SK-N-SH (cell line): ENCODE measurements at regions not wholly inside any gene's neighbourhood (a gene's known extent, or its start where the extent isn't known, plus 50 kb on each side); places are given as distances from the start of the nearest gene placed in this dataset.
A peak's percentile ranks its signal among the peaks of the same experiment; 100 is the strongest.

Source experiments
- CTCF ChIA-PET: fragments of 300-600, 350-600 bp; formaldehyde crosslinking; extraction: SDS; loops from one replicate; lab custom pipeline; 2021; lab: Yijun Ruan, JAX
- POLR2A ChIA-PET: fragments of 350-600 bp; sonication (Branson Sonifier 250); formaldehyde crosslinking; extraction: SDS; loops from one replicate; lab custom pipeline; 2020; ENCODE audit warnings: antibody characterized with exemption, inconsistent platforms; lab: Yijun Ruan, JAX
- DNase-seq: peaks from one replicate; pipeline ENCODE4 v3.0.0; 2012
- H2AFZ ChIP-seq: fragments of 200-600 bp; sonication (generic); 2 replicates; pipeline ENCODE4 v1.8.1; 2016; ENCODE audit warnings: antibody characterized with exemption, mild to moderate bottlenecking, low read depth
- H3F3A ChIP-seq: fragments of 200-600 bp; sonication (generic); replicated peaks from 2 replicates; pipeline ENCODE3; 2016; ENCODE audit warnings: antibody characterized with exemption, mild to moderate bottlenecking; ENCODE audit not compliant: insufficient read depth
- H3K27ac ChIP-seq, 2 experiments: fragments of 200-500 bp in 1 of 2; fragments of 200-600 bp in 1 of 2; sonication (Bioruptor generic) in 1 of 2; sonication (generic), shearing (Covaris generic) in 1 of 2; 2 replicates each; pipeline versions ENCODE4 v1.5.1 to v1.6.1; 2014 to 2016; ENCODE audit warnings: low read depth in 2 of 2, inconsistent platforms in 1 of 2, low read length in 1 of 2, mild to moderate bottlenecking in 1 of 2, mixed read lengths in 1 of 2
- H3K27me3 ChIP-seq: fragments of 200-600 bp; sonication (generic), shearing (Covaris generic); 2 replicates; pipeline ENCODE4 v1.6.1; 2016; ENCODE audit warnings: mixed run types; ENCODE audit not compliant: insufficient read depth
- H3K36me3 ChIP-seq, 2 experiments: fragments of 200-500 bp in 1 of 2; fragments of 200-600 bp in 1 of 2; sonication (Bioruptor generic) in 1 of 2; sonication (generic) in 1 of 2; replicated peaks in 1 of 2; 2 replicates each; pipeline versions ENCODE3 to v1.5.1; 2014 to 2016; ENCODE audit warnings: low read length in 1 of 2, mild to moderate bottlenecking in 1 of 2; ENCODE audit not compliant: insufficient read depth in 2 of 2, control insufficient read depth in 1 of 2
- H3K4me1 ChIP-seq, 2 experiments: fragments of 200-500 bp in 1 of 2; fragments of 200-600 bp in 1 of 2; sonication (Bioruptor generic) in 1 of 2; sonication (generic), shearing (Covaris generic) in 1 of 2; 2 replicates each; pipeline versions ENCODE4 v1.5.1 to v1.6.1; 2014 to 2016; ENCODE audit warnings: low read depth in 1 of 2, low read length in 1 of 2, mixed run types in 1 of 2; ENCODE audit not compliant: insufficient read depth in 2 of 2, control insufficient read depth in 1 of 2
- H3K4me2 ChIP-seq: fragments of 200-600 bp; sonication (generic), shearing (Covaris generic); 2 replicates; pipeline ENCODE4 v1.6.1; 2017; ENCODE audit warnings: mixed run types
- H3K4me3 ChIP-seq, 2 experiments: fragments of 200-500 bp in 1 of 2; fragments of 200-600 bp in 1 of 2; sonication (Bioruptor generic) in 1 of 2; sonication (generic), shearing (Covaris generic) in 1 of 2; 2 replicates each; pipeline versions ENCODE4 v1.5.1 to v1.8.1; 2014 to 2016; ENCODE audit warnings: low read depth in 2 of 2, inconsistent platforms in 1 of 2, low read length in 1 of 2, mild to moderate bottlenecking in 1 of 2, mixed read lengths in 1 of 2, moderate library complexity in 1 of 2
- H3K79me2 ChIP-seq: fragments of 200-600 bp; sonication (generic); 2 replicates; pipeline ENCODE4 v1.8.1; 2017; ENCODE audit warnings: mild to moderate bottlenecking; ENCODE audit not compliant: insufficient read depth
- H3K9ac ChIP-seq: fragments of 200-600 bp; sonication (generic); 2 replicates; pipeline ENCODE4 v1.6.1; 2017; ENCODE audit warnings: mixed run types
- H3K9me2 ChIP-seq: fragments of 200-600 bp; sonication (generic); 2 replicates; pipeline ENCODE4 v1.6.1; 2017; ENCODE audit warnings: mixed run types
- H3K9me3 ChIP-seq: fragments of 200-600 bp; sonication (generic); 2 replicates; pipeline ENCODE4 v1.6.1; 2017; ENCODE audit warnings: mixed run types, mild to moderate bottlenecking, moderate library complexity
- H4K20me1 ChIP-seq: fragments of 200-600 bp; sonication (generic); 2 replicates; pipeline ENCODE4 v1.6.1; 2017; ENCODE audit warnings: mild to moderate bottlenecking, mixed run types; ENCODE audit not compliant: insufficient read depth
- CHD2 ChIP-seq: fragments of 150-350 bp; IDR thresholded peaks from 2 replicates; pipeline ENCODE4 v1.6.1; 2018; ENCODE audit warnings: low read length; ENCODE audit not compliant: partially characterized antibody
- ELF1 ChIP-seq: IDR thresholded peaks from 2 replicates; pipeline ENCODE4 v1.4.0; 2012
- EP300 ChIP-seq, 2 experiments: IDR thresholded peaks; 2 replicates each; pipeline versions ENCODE4 v1.4.0 to v1.6.1; 2012; ENCODE audit warnings: borderline replicate concordance in 1 of 2, low read depth in 1 of 2, low read length in 1 of 2
- EZH2phosphoT487 ChIP-seq: fragments of 200-600 bp; sonication (generic); IDR thresholded peaks from 2 replicates; pipeline ENCODE4 v1.6.1; 2017; ENCODE audit warnings: low read depth, mixed run types, mild to moderate bottlenecking, antibody characterized with exemption, moderate library complexity, borderline replicate concordance
- FOSL2 ChIP-seq: IDR thresholded peaks from 2 replicates; pipeline ENCODE4 v1.4.0; 2012; ENCODE audit warnings: low read depth, mild to moderate bottlenecking, moderate library complexity, borderline replicate concordance
- FOXM1 ChIP-seq: IDR thresholded peaks from 2 replicates; pipeline ENCODE4 v1.4.0; 2012; ENCODE audit warnings: low read depth, mild to moderate bottlenecking
- GABPA ChIP-seq: IDR thresholded peaks from 2 replicates; pipeline ENCODE4 v1.4.0; 2012; ENCODE audit warnings: low read depth, mild to moderate bottlenecking
- GATA2 ChIP-seq: sonication (generic); formaldehyde crosslinking; IDR thresholded peaks from 2 replicates; pipeline ENCODE4 v1.5.0; 2020; ENCODE audit warnings: mild to moderate bottlenecking, missing genetic modification reagents
- MEF2A ChIP-seq: IDR thresholded peaks from 2 replicates; pipeline ENCODE4 v1.4.0; 2012; ENCODE audit warnings: low read depth, borderline replicate concordance
- NFIC ChIP-seq: IDR thresholded peaks from 2 replicates; pipeline ENCODE4 v1.4.0; 2012; ENCODE audit warnings: borderline replicate concordance
- POLR2AphosphoS5 ChIP-seq: IDR thresholded peaks from 2 replicates; pipeline ENCODE4 v1.6.1; 2012; ENCODE audit warnings: low read depth, low read length
- RAD21 ChIP-seq: IDR thresholded peaks from 2 replicates; pipeline ENCODE4 v1.6.1; 2012; ENCODE audit warnings: mild to moderate bottlenecking, low read length
- RFX5 ChIP-seq: IDR thresholded peaks from 2 replicates; pipeline ENCODE4 v1.6.1; 2012; ENCODE audit warnings: mild to moderate bottlenecking, improper control_type of control experiment, low read length
- RXRA ChIP-seq: IDR thresholded peaks from 2 replicates; pipeline ENCODE4 v1.4.0; 2012; ENCODE audit warnings: low read depth, mild to moderate bottlenecking, borderline replicate concordance
- SMC3 ChIP-seq: IDR thresholded peaks from 2 replicates; pipeline ENCODE4 v1.6.1; 2012; ENCODE audit warnings: low read depth, low read length, improper control_type of control experiment
- TAF1 ChIP-seq: IDR thresholded peaks from 2 replicates; pipeline ENCODE4 v1.6.1; 2012; ENCODE audit warnings: low read depth, mild to moderate bottlenecking, low read length, moderate library complexity, borderline replicate concordance
- TCF12 ChIP-seq: IDR thresholded peaks from 2 replicates; pipeline ENCODE4 v1.4.0; 2012
- TEAD4 ChIP-seq: IDR thresholded peaks from 2 replicates; pipeline ENCODE4 v1.4.0; 2012; ENCODE audit warnings: mild to moderate bottlenecking, borderline replicate concordance; ENCODE audit not compliant: insufficient read depth
- YY1 ChIP-seq: IDR thresholded peaks from 2 replicates; pipeline ENCODE4 v1.4.0; 2012; ENCODE audit warnings: low read depth, mild to moderate bottlenecking
- WGBS: methylation state at CpG from one replicate; pipeline ENCODE4 v1.1.6; 2017; ENCODE audit warnings: low lambda C conversion rate; 5-methylcytosine and 5-hydroxymethylcytosine counted together
- TF ChIP-seq, protein P1 (sequence below): fragments of 150-350 bp; IDR thresholded peaks from 2 replicates; pipeline ENCODE4 v1.6.1; 2017; ENCODE audit warnings: antibody characterized with exemption, low read length, low read depth, borderline replicate concordance
- TF ChIP-seq, protein P2 (sequence below): IDR thresholded peaks from 2 replicates; pipeline ENCODE4; 2012
- TF ChIP-seq, protein P3 (sequence below): fragments of 150-350 bp; IDR thresholded peaks from 2 replicates; pipeline ENCODE4 v1.6.1; 2016; ENCODE audit warnings: mild to moderate bottlenecking, low read depth, low read length

DNA sequence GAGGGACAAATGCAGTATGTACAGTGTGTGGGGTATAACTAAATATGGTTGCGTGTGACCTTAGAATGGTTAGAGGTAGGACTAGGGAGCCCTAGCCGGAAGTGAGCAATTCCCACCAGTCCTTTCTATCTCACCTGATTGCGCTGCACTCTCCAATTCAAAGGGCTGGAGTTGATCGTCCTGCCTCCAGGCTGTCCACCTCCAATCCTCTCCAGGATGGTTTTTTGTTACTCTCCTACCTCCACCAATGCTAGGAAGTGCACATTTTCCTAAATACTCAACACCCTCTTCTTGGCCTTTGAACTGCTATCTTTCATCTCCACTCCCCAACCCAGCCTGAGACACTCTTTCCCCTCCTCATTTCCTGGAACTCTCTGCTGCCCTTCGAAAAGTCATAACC is 181.7 kb upstream of the ASIC2 start:
- Histone ChIP-seq H3K9me2 (no peaks in the 10 kb centered on the region), H3K79me2 (no peaks in the 10 kb centered on the region), H2AFZ (no peak overlapping the region), H3K27me3 (no peaks in the 10 kb centered on the region), H3K9ac (no peak overlapping the region), H4K20me1 (no peaks in the 10 kb centered on the region), H3K9me3 (no peaks in the 10 kb centered on the region), H3K4me3 (no peak overlapping the region), H3F3A (no peaks in the 10 kb centered on the region), H3K4me2 (no peak overlapping the region), H3K36me3 (no peaks in the 10 kb centered on the region), H3K27ac (no peak overlapping the region), H3K4me1 (peaks cover 5 to 13% of the 10 kb centered on the region in 2 experiments; a peak in 2 of 4 replicates)
- TF ChIP-seq SMC3 (no peak), RXRA (no peak), MEF2A (no peak), RFX5 (no peak)
- TF ChIP-seq, protein P1, sequence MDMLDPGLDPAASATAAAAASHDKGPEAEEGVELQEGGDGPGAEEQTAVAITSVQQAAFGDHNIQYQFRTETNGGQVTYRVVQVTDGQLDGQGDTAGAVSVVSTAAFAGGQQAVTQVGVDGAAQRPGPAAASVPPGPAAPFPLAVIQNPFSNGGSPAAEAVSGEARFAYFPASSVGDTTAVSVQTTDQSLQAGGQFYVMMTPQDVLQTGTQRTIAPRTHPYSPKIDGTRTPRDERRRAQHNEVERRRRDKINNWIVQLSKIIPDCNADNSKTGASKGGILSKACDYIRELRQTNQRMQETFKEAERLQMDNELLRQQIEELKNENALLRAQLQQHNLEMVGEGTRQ = no peak
- DNase-seq = no peak
- ChIA-PET CTCF (no interaction called here), POLR2A (no interaction called here)
- WGBS = 71% methylated on average over 5 of the region's 5 CpGs

DNA sequence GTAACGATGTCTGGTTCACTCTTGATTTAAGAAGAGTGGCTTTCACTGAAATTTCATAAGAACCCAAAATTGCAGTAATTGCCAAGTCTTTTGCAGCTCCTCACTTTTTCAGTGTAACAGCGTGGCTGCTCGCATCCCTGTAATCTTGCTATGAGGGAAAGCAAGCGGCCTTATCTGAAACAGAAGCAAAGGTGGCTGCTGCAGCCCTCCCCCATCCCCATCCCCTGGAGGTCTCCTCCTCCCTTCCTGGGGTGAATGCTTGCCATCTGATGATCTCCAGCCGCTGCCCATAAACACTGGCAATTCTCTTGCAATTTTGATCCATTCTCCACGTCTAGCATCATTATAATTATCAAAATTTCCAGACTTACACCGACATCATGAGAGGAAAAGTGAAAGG is 182.5 kb upstream of the ASIC2 start:
- Histone ChIP-seq H3K9ac (no peak overlapping the region), H3K4me3 (no peak overlapping the region), H3K79me2 (no peaks in the 10 kb centered on the region), H2AFZ (no peak overlapping the region), H3K9me2 (no peaks in the 10 kb centered on the region), H3K9me3 (no peaks in the 10 kb centered on the region), H3K36me3 (no peaks in the 10 kb centered on the region), H3F3A (no peaks in the 10 kb centered on the region), H3K27me3 (no peaks in the 10 kb centered on the region), H3K4me2 (no peak overlapping the region), H4K20me1 (no peaks in the 10 kb centered on the region), H3K27ac (peak overlapping the region in 1 of 2 experiments; percentile 53; a peak in 2 of 4 replicates), H3K4me1 (peaks cover 0 to 13% of the 10 kb centered on the region in 2 experiments; a peak in 2 of 4 replicates)
- ChIA-PET POLR2A (no interaction called here), CTCF (interaction anchor here (0.5 to 1.9 kb wide), 2 partner anchors 8 to 17 kb away, joined by 3 to 5 read pairs; no protein-coding TSS in a partner anchor)
- TF ChIP-seq GABPA (no peak), FOSL2 (no peak), ELF1 (no peak), TCF12 (no peak), EP300 (IDR thresholded peaks at IDR 0.05; ENCODE audit: borderline replicate concordance in 1 of 2, low read depth in 1 of 2, low read length in 1 of 2) (no peak), GATA2 (peak; percentile 41; the same call in 1 of the 2 replicates)
- TF ChIP-seq, protein P2, sequence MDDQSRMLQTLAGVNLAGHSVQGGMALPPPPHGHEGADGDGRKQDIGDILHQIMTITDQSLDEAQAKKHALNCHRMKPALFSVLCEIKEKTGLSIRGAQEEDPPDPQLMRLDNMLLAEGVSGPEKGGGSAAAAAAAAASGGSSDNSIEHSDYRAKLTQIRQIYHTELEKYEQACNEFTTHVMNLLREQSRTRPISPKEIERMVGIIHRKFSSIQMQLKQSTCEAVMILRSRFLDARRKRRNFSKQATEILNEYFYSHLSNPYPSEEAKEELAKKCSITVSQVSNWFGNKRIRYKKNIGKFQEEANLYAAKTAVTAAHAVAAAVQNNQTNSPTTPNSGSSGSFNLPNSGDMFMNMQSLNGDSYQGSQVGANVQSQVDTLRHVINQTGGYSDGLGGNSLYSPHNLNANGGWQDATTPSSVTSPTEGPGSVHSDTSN = no peak
- DNase-seq = peak; percentile 51
- 26% methylated on average over 7 of the region's 7 CpGs for WGBS

DNA sequence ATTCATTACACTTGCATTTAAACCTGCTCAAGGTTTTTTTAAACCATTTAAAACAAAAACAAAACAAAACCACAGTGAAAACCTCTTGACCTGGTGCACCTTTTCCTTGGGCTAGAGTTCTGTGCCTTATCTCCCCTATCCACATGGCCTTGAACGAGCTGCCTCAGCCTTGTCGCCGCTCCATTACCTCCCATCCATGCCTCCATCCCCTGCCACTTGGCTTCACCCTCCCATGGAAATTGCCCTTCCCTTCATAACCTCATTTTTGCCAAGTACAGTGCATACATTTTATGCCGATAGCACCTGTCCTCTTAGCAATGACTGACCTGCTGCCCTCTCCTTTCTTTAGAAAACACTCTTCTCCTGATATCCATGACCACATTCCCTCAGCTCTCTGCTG is 188.6 kb upstream of the ASIC2 start:
- Histone ChIP-seq H3K4me2 (no peak overlapping the region), H3K27ac (no peak overlapping the region), H4K20me1 (no peaks in the 10 kb centered on the region), H3K4me1 (peaks cover 0 to 1% of the 10 kb centered on the region in 2 experiments; a peak in 1 of 4 replicates), H3K36me3 (no peaks in the 10 kb centered on the region), H3K4me3 (no peak overlapping the region), H3F3A (no peaks in the 10 kb centered on the region), H3K27me3 (no peaks in the 10 kb centered on the region), H3K9me2 (no peaks in the 10 kb centered on the region), H3K79me2 (no peaks in the 10 kb centered on the region), H3K9me3 (no peaks in the 10 kb centered on the region), H3K9ac (no peak overlapping the region), H2AFZ (no peak overlapping the region)
- DNase-seq = no peak
- 65% methylated on average over 4 of the region's 4 CpGs for WGBS
- ChIA-PET POLR2A (no interaction called here), CTCF (no interaction called here)
- TF ChIP-seq NFIC (no peak), YY1 (no peak), TAF1 (no peak), FOXM1 (no peak), RAD21 (no peak), TEAD4 (no peak), EZH2phosphoT487 (no peak), POLR2AphosphoS5 (no peak), CHD2 (no peak)
- TF ChIP-seq, protein P3, sequence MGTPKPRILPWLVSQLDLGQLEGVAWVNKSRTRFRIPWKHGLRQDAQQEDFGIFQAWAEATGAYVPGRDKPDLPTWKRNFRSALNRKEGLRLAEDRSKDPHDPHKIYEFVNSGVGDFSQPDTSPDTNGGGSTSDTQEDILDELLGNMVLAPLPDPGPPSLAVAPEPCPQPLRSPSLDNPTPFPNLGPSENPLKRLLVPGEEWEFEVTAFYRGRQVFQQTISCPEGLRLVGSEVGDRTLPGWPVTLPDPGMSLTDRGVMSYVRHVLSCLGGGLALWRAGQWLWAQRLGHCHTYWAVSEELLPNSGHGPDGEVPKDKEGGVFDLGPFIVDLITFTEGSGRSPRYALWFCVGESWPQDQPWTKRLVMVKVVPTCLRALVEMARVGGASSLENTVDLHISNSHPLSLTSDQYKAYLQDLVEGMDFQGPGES = no peak
